ENCODE measurements at regions not wholly inside any gene's neighbourhood (a gene's known extent, or its start where the extent isn't known, plus 50 kb on each side); places are given as distances from the start of the nearest gene placed in this dataset.

GRCh38 chr20:59421920-59422637, 121.7 kb downstream of the EDN3 start:
- Histone ChIP-seq H3K27ac (no peak overlapping the region), H3K4me1 (no peaks in the 10 kb centered on the region), H3K27me3 (no peaks in the 10 kb centered on the region), H3K4me3 (no peak overlapping the region), H3K36me3 (no peaks in the 10 kb centered on the region), H3K9me3 (no peaks in the 10 kb centered on the region)
- intact Hi-C loops (cut with DNase I; ENCODE audit: low total_unique reads), result no loop called here
- no peak for DNase-seq
- TF ChIP-seq CTCF (IDR thresholded peaks at IDR 0.05) (no peak), POLR2A (IDR thresholded peaks at IDR 0.05) (no peak)

DNA sequence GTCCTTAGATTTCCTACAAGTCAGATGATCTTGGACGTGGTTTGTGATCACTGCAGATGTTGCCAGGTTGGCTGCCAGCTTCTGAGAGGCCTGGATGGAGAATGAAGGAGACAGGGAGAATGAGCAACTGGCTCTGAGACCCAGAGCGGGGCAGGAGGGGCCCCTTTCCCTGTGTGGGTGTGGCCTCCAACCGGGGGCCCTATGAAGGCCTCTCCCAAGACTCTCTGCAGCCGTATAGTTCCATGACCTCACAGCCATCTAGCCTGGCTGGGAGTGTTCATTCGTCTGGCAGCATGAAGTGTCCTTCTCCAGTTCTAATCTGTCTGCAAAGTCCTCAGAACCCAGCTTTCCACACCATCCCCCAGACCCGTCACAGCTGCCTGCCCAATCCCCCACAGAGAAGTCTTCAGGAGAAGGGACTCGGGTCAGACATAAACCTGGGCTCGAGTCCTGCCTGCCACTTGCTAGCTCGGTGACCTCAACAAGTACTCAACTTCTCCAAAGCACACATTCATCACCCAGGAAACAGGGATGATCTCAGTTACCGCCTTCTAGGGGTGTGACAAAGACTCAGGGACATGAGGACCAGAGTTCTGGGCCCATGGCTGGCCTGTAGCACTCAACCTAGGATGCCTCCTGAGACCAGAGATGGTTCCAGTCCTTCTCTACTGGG, 122.6 kb downstream of the EDN3 start:
- H3K36me3 ChIP-seq, result no peaks in the 10 kb centered on the region
- no peaks in the 10 kb centered on the region for H3K9me3 ChIP-seq
- no peak overlapping the region for H3K27ac ChIP-seq
- H3K4me3 ChIP-seq, result no peak overlapping the region
- H3K4me1 ChIP-seq, result no peaks in the 10 kb centered on the region
- no peaks in the 10 kb centered on the region for H3K27me3 ChIP-seq
- no peak for DNase-seq
- TF ChIP-seq POLR2A (IDR thresholded peaks at IDR 0.05), result no peak
- no peak for TF ChIP-seq CTCF (IDR thresholded peaks at IDR 0.05)
- intact Hi-C loops (cut with DNase I; ENCODE audit: low total_unique reads), result no loop called here

GRCh38 chr20:59424976-59425375, 124.6 kb downstream of the EDN3 start:
- intact Hi-C loops (cut with DNase I; ENCODE audit: low total_unique reads), result no loop called here
- no peak overlapping the region for H3K4me3 ChIP-seq
- H3K27me3 ChIP-seq, result no peaks in the 10 kb centered on the region
- no peaks in the 10 kb centered on the region for H3K9me3 ChIP-seq
- no peaks in the 10 kb centered on the region for H3K36me3 ChIP-seq
- TF ChIP-seq POLR2A (IDR thresholded peaks at IDR 0.05) (no peak), CTCF (IDR thresholded peaks at IDR 0.05) (no peak)
- H3K4me1 ChIP-seq, result no peaks in the 10 kb centered on the region
- DNase-seq, result no peak
- H3K27ac ChIP-seq, result no peak overlapping the region

DNA sequence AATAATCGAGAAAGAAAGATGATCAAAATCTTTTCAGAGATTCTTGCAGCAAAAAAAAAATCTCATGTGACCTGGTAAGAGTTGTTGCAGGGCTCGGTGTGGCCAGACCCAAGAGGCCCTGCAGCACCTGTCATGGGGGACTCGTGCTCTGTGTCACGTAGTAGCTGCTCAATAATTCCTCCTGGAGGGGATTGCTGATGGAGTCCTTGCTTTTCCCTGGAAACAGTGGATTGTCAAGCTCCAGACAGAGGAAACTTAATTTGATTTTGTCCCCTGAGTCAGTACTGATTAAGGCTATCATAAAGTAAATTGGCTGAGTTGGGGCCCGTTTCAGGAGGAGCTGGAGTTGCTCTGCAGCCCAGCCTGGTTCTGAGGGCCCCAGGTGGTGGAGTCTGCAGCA, 125.2 kb downstream of the EDN3 start:
- no peak for TF ChIP-seq CTCF (IDR thresholded peaks at IDR 0.05)
- intact Hi-C loops (cut with DNase I; ENCODE audit: low total_unique reads), result no loop called here
- no peak for DNase-seq
- no peak overlapping the region for H3K4me3 ChIP-seq
- H3K27ac ChIP-seq, result no peak overlapping the region
- H3K27me3 ChIP-seq, result no peaks in the 10 kb centered on the region
- no peaks in the 10 kb centered on the region for H3K9me3 ChIP-seq
- H3K36me3 ChIP-seq, result no peaks in the 10 kb centered on the region
- H3K4me1 ChIP-seq, result no peaks in the 10 kb centered on the region

GRCh38 chr20:59428006-59428405, 127.6 kb downstream of the EDN3 start:
- H3K4me3 ChIP-seq, result no peak overlapping the region
- DNase-seq, result no peak
- TF ChIP-seq CTCF (IDR thresholded peaks at IDR 0.05), result no peak
- no peak for TF ChIP-seq POLR2A (IDR thresholded peaks at IDR 0.05)
- H3K4me1 ChIP-seq, result no peaks in the 10 kb centered on the region
- H3K36me3 ChIP-seq, result no peaks in the 10 kb centered on the region
- H3K27ac ChIP-seq, result no peak overlapping the region
- H3K9me3 ChIP-seq, result no peaks in the 10 kb centered on the region
- no peaks in the 10 kb centered on the region for H3K27me3 ChIP-seq
- intact Hi-C loops (cut with DNase I; ENCODE audit: low total_unique reads), result no loop called here
